Astrocyte (in vitro differentiated cells and primary cell): ENCODE measurements at regions not wholly inside any gene's neighbourhood (a gene's known extent, or its start where the extent isn't known, plus 50 kb on each side); places are given as distances from the start of the nearest gene placed in this dataset.

Experiments
- DNase-seq: peaks from one replicate; pipeline ENCODE4 v3.0.0-alpha.2; 2010; ENCODE audit warnings: low read depth
- FAIRE-seq: peaks from 2 replicates; lab custom pipeline; 2011; peaks lifted over from hg19 to GRCh38; lab: Jason Lieb, UNC
- H2AFZ ChIP-seq: 2 replicates; pipeline ENCODE4 v1.6.0; 2012; ENCODE audit warnings: low read depth, low read length, inconsistent platforms
- H3K27ac ChIP-seq: 2 replicates; pipeline ENCODE4 v1.5.1; 2011; ENCODE audit warnings: low read depth, low read length, inconsistent platforms
- H3K27me3 ChIP-seq: 2 replicates; pipeline ENCODE4 v1.6.0; 2011; ENCODE audit warnings: low read length, inconsistent platforms; ENCODE audit not compliant: insufficient read depth
- H3K36me3 ChIP-seq: 2 replicates; pipeline ENCODE4 v1.5.1; 2011; ENCODE audit warnings: low read length, inconsistent platforms; ENCODE audit not compliant: insufficient read depth
- H3K4me1 ChIP-seq: 2 replicates; pipeline ENCODE4 v1.5.1; 2011; ENCODE audit warnings: low read length, inconsistent platforms; ENCODE audit not compliant: insufficient read depth
- H3K4me2 ChIP-seq: 2 replicates; pipeline ENCODE4 v1.6.0; 2012; ENCODE audit warnings: low read length, inconsistent platforms
- H3K4me3 ChIP-seq: 2 replicates; pipeline ENCODE4 v1.5.1; 2011; ENCODE audit warnings: low read depth, mild to moderate bottlenecking, low read length, inconsistent platforms; ENCODE audit not compliant: insufficient read depth
- H3K79me2 ChIP-seq: 2 replicates; pipeline ENCODE4 v1.6.0; 2012; ENCODE audit warnings: mild to moderate bottlenecking, low read length, inconsistent platforms; ENCODE audit not compliant: insufficient read depth
- H3K9ac ChIP-seq: 2 replicates; pipeline ENCODE4 v1.6.0; 2012; ENCODE audit warnings: mild to moderate bottlenecking, low read length, inconsistent platforms
- H3K9me3 ChIP-seq: 2 replicates; pipeline ENCODE4 v1.5.1; 2012; ENCODE audit warnings: low read depth, mild to moderate bottlenecking, low read length, inconsistent platforms; ENCODE audit not compliant: insufficient read depth
- H4K20me1 ChIP-seq: 2 replicates; pipeline ENCODE4 v1.6.0; 2012; ENCODE audit warnings: low read length, inconsistent platforms; ENCODE audit not compliant: insufficient read depth
- H3K27ac Mint-ChIP-seq: one replicate; pipeline ENCODE4 v1.8.0; 2021; ENCODE audit warnings: mild to moderate bottlenecking, mixed read lengths; ENCODE audit not compliant: unreplicated experiment
- H3K27me3 Mint-ChIP-seq: one replicate; pipeline ENCODE4 v1.8.0; 2021; ENCODE audit warnings: low read depth, mixed read lengths; ENCODE audit not compliant: unreplicated experiment
- H3K36me3 Mint-ChIP-seq: one replicate; pipeline ENCODE4 v1.8.0; 2021; ENCODE audit warnings: low read depth, mixed read lengths; ENCODE audit not compliant: unreplicated experiment
- H3K4me1 Mint-ChIP-seq: one replicate; pipeline ENCODE4 v1.8.0; 2021; ENCODE audit warnings: low read depth, mixed read lengths; ENCODE audit not compliant: unreplicated experiment
- H3K4me3 Mint-ChIP-seq: one replicate; pipeline ENCODE4 v1.8.0; 2021; ENCODE audit warnings: mild to moderate bottlenecking, moderate library complexity, mixed read lengths; ENCODE audit not compliant: unreplicated experiment
- H3K9me3 Mint-ChIP-seq: one replicate; pipeline ENCODE4 v1.8.0; 2021; ENCODE audit warnings: mild to moderate bottlenecking, mixed read lengths; ENCODE audit not compliant: unreplicated experiment
- CTCF ChIP-seq: IDR thresholded peaks from 2 replicates; pipeline ENCODE4 v1.5.1; 2011; ENCODE audit warnings: low read depth, mild to moderate bottlenecking, inconsistent platforms, low read length, moderate library complexity; ENCODE audit not compliant: insufficient read depth
- EZH2 ChIP-seq: IDR thresholded peaks from 2 replicates; pipeline ENCODE4 v1.6.1; 2012; ENCODE audit warnings: mild to moderate bottlenecking, low read length, inconsistent platforms; ENCODE audit not compliant: insufficient read depth

- Histone ChIP-seq H3K36me3 (no peaks in the 10 kb centered on the region), H2AFZ (no peak overlapping the region), H3K4me1 (no peaks in the 10 kb centered on the region), H3K79me2 (no peaks in the 10 kb centered on the region), H4K20me1 (no peaks in the 10 kb centered on the region), H3K4me2 (no peak overlapping the region), H3K9ac (no peak overlapping the region), H3K27me3 (no peaks in the 10 kb centered on the region), H3K27ac (no peak overlapping the region), H3K4me3 (no peak overlapping the region), H3K9me3 (no peaks in the 10 kb centered on the region)
- H3K27me3 Mint-ChIP-seq, result no peaks in the 10 kb centered on the region
- TF ChIP-seq EZH2 (no peak), CTCF (no peak)
- H3K9me3 Mint-ChIP-seq, result no peaks in the 10 kb centered on the region
- H3K4me1 Mint-ChIP-seq, result no peaks in the 10 kb centered on the region
- peaks cover 3% of the 10 kb centered on the region for H3K36me3 Mint-ChIP-seq
- no peak overlapping the region for H3K27ac Mint-ChIP-seq
- FAIRE-seq (no peak), DNase-seq (no peak)
- H3K4me3 Mint-ChIP-seq, result no peak overlapping the region
Observed at GRCh38 chr4:30904215-30904555, 184.0 kb downstream of the PCDH7 start.

- Histone ChIP-seq H2AFZ (no peak overlapping the region), H3K36me3 (no peaks in the 10 kb centered on the region), H3K27ac (no peak overlapping the region), H3K4me3 (no peak overlapping the region), H3K27me3 (no peaks in the 10 kb centered on the region), H3K9ac (no peak overlapping the region), H3K79me2 (no peaks in the 10 kb centered on the region), H4K20me1 (no peaks in the 10 kb centered on the region), H3K4me2 (no peak overlapping the region), H3K4me1 (no peaks in the 10 kb centered on the region), H3K9me3 (no peaks in the 10 kb centered on the region)
- DNase-seq (no peak), FAIRE-seq (no peak)
- Mint-ChIP-seq H3K4me1 (no peaks in the 10 kb centered on the region), H3K9me3 (no peaks in the 10 kb centered on the region), H3K36me3 (peaks cover 3% of the 10 kb centered on the region), H3K4me3 (no peak overlapping the region), H3K27me3 (no peaks in the 10 kb centered on the region), H3K27ac (no peak overlapping the region)
- TF ChIP-seq CTCF, result no peak
- no peak for TF ChIP-seq EZH2
Observed at GRCh38 chr4:30904588-30904987, 184.4 kb downstream of the PCDH7 start.

- no peaks in the 10 kb centered on the region for H3K79me2 ChIP-seq
- no peak overlapping the region for H3K4me3 ChIP-seq
- H3K27me3 ChIP-seq, result no peaks in the 10 kb centered on the region
- H3K27ac ChIP-seq, result no peak overlapping the region
- Mint-ChIP-seq H3K4me1 (peaks cover 6% of the 10 kb centered on the region), H3K9me3 (no peaks in the 10 kb centered on the region), H3K27ac (peak overlapping the region; percentile 47), H3K4me3 (no peak overlapping the region), H3K27me3 (no peaks in the 10 kb centered on the region), H3K36me3 (peaks cover 2% of the 10 kb centered on the region)
- FAIRE-seq, result no peak
- no peak overlapping the region for H2AFZ ChIP-seq
- H3K9me3 ChIP-seq, result no peaks in the 10 kb centered on the region
- TF ChIP-seq CTCF (no peak), EZH2 (no peak)
- no peaks in the 10 kb centered on the region for H3K36me3 ChIP-seq
- H3K9ac ChIP-seq, result no peak overlapping the region
- H3K4me1 ChIP-seq, result no peaks in the 10 kb centered on the region
- DNase-seq, result peak; percentile 72
- H3K4me2 ChIP-seq, result peak overlapping the region; percentile 11
- H4K20me1 ChIP-seq, result no peaks in the 10 kb centered on the region
Observed at GRCh38 chr4:30912098-30912714, 192.0 kb downstream of the PCDH7 start.
